ENCODE measurements at regions not wholly inside any gene's neighbourhood (a gene's known extent, or its start where the extent isn't known, plus 50 kb on each side); places are given as distances from the start of the nearest gene placed in this dataset.

GRCh38 chr6:22954749-22955385 lies 385.5 kb downstream of the HDGFL1 start:
- no peak for DNase-seq

- no peak for DNase-seq
Observed at GRCh38 chr6:22956029-22956681, 386.8 kb downstream of the HDGFL1 start.

GRCh38 chr6:22958677-22959076 lies 389.3 kb downstream of the HDGFL1 start:
- no peak for DNase-seq

- no peak for DNase-seq
Observed at GRCh38 chr6:22959571-22959970, 390.2 kb downstream of the HDGFL1 start.

- no peak for DNase-seq
Observed at GRCh38 chr6:22964334-22964733, 395.0 kb downstream of the HDGFL1 start.

- no peak for DNase-seq
Observed at GRCh38 chr6:22965889-22966288, 396.5 kb downstream of the HDGFL1 start.

- DNase-seq, result no peak
Observed at GRCh38 chr6:22966691-22967422, 397.5 kb downstream of the HDGFL1 start.

GRCh38 chr6:22970004-22970403 lies 400.6 kb downstream of the HDGFL1 start:
- no peak for DNase-seq

GRCh38 chr6:22972771-22973170 lies 403.4 kb downstream of the HDGFL1 start:
- no peak for DNase-seq

- no peak for DNase-seq
Observed at GRCh38 chr6:22975079-22975478, 405.7 kb downstream of the HDGFL1 start.

GRCh38 chr6:22980446-22980845 lies 411.1 kb downstream of the HDGFL1 start:
- DNase-seq, result no peak

- no peak for DNase-seq
Observed at GRCh38 chr6:23002044-23002619, 432.8 kb downstream of the HDGFL1 start.

- DNase-seq, result no peak
Observed at GRCh38 chr6:23003671-23004467, 434.5 kb downstream of the HDGFL1 start.

GRCh38 chr6:23006656-23007055 lies 437.3 kb downstream of the HDGFL1 start:
- no peak for DNase-seq

- no peak for DNase-seq
Observed at GRCh38 chr6:23011615-23012014, 442.2 kb downstream of the HDGFL1 start.

GRCh38 chr6:23013776-23014175 lies 444.4 kb downstream of the HDGFL1 start:
- DNase-seq, result no peak

- DNase-seq, result no peak
Observed at GRCh38 chr6:23016696-23017095, 447.3 kb downstream of the HDGFL1 start.

GRCh38 chr6:23021487-23021886 lies 452.1 kb downstream of the HDGFL1 start:
- no peak for DNase-seq

- DNase-seq, result no peak
Observed at GRCh38 chr6:23027281-23027680, 457.9 kb downstream of the HDGFL1 start.

GRCh38 chr6:23031986-23032385 lies 462.6 kb downstream of the HDGFL1 start:
- no peak for DNase-seq

- no peak for DNase-seq
Observed at GRCh38 chr6:23034926-23035325, 465.6 kb downstream of the HDGFL1 start.

- no peak for DNase-seq
Observed at GRCh38 chr6:23036406-23036983, 467.1 kb downstream of the HDGFL1 start.

GRCh38 chr6:23040899-23041298 lies 471.5 kb downstream of the HDGFL1 start:
- DNase-seq, result no peak
